OCI-LY7 (cell line): ENCODE measurements at regions not wholly inside any gene's neighbourhood (a gene's known extent, or its start where the extent isn't known, plus 50 kb on each side); places are given as distances from the start of the nearest gene placed in this dataset.

Source experiments
- BruUV-seq: library from RNA; stranded (reverse); fragments of 400-500 nt; replicated peaks from 2 replicates; lab custom pipeline; 2021; lab: Mats Ljungman, UMichigan
- CTCF ChIA-PET: fragments of 300-600 bp; sonication (Branson Sonifier 250); formaldehyde crosslinking; loops from one replicate; lab custom pipeline; 2022; ENCODE audit warnings: antibody characterized with exemption; ENCODE audit not compliant: unreplicated experiment; lab: Charles Lee
- POLR2A ChIA-PET: fragments of 300-600 bp; sonication (Branson Sonifier 250); formaldehyde crosslinking; loops from one replicate; lab custom pipeline; 2022; ENCODE audit warnings: antibody characterized with exemption; lab: Charles Lee
- DNase-seq: peaks from one replicate; pipeline ENCODE4 v3.0.0-alpha.2; 2015; ENCODE audit warnings: low spot score
- H2AFZ ChIP-seq: fragments of 200-600 bp; sonication (generic), shearing (Covaris generic); 2 replicates; pipeline ENCODE4 v1.6.1; 2014; ENCODE audit warnings: mild to moderate bottlenecking, antibody characterized with exemption, low read length, moderate library complexity
- H3K27ac ChIP-seq: fragments of 200-600 bp; sonication (generic); 2 replicates; pipeline ENCODE4 v1.5.1; 2014; ENCODE audit warnings: mixed run types, low read depth, mild to moderate bottlenecking, moderate library complexity, low read length, inconsistent platforms; ENCODE audit not compliant: poor library complexity, severe bottlenecking
- H3K36me3 ChIP-seq: fragments of 200-600 bp; sonication (generic); 2 replicates; pipeline ENCODE4 v1.6.1; 2014; ENCODE audit warnings: mild to moderate bottlenecking, antibody characterized with exemption, low read length, moderate library complexity, mixed read lengths; ENCODE audit not compliant: insufficient read depth
- H3K4me1 ChIP-seq: fragments of 200-600 bp; sonication (generic); 2 replicates; pipeline ENCODE4 v1.5.1; 2014; ENCODE audit warnings: mild to moderate bottlenecking, low read length; ENCODE audit not compliant: insufficient read depth, poor library complexity, severe bottlenecking
- H3K4me2 ChIP-seq: fragments of 200-600 bp; sonication (generic); 2 replicates; pipeline ENCODE4 v1.6.1; 2014; ENCODE audit warnings: mild to moderate bottlenecking, low read length
- H3K4me3 ChIP-seq: fragments of 200-600 bp; sonication (generic); 2 replicates; pipeline ENCODE4 v1.5.1; 2014; ENCODE audit warnings: mild to moderate bottlenecking, low read depth, low read length; ENCODE audit not compliant: poor library complexity, severe bottlenecking
- H3K79me2 ChIP-seq: fragments of 200-600 bp; sonication (generic); 2 replicates; pipeline ENCODE4 v1.6.1; 2016; ENCODE audit warnings: low read depth, mild to moderate bottlenecking, low read length, moderate library complexity, mixed read lengths; ENCODE audit not compliant: insufficient read depth
- H3K9me2 ChIP-seq: fragments of 200-600 bp; sonication (generic); 2 replicates; pipeline ENCODE4 v1.6.1; 2016; ENCODE audit warnings: mild to moderate bottlenecking, low read length, mixed read lengths; ENCODE audit not compliant: insufficient read depth
- H3K9me3 ChIP-seq: fragments of 200-600 bp; sonication (generic); 2 replicates; pipeline ENCODE4 v1.6.1; 2014; ENCODE audit warnings: mild to moderate bottlenecking, mixed run types, low read length, mixed read lengths
- H4K20me1 ChIP-seq: fragments of 200-600 bp; sonication (generic); 2 replicates; pipeline ENCODE4 v1.6.1; 2014; ENCODE audit warnings: mild to moderate bottlenecking, antibody characterized with exemption, low read length, moderate library complexity, mixed read lengths; ENCODE audit not compliant: insufficient read depth
- CTCF ChIP-seq: fragments of 200-600 bp; sonication (generic); conservative IDR thresholded peaks from 2 replicates; pipeline ENCODE4 v1.5.1; 2014; ENCODE audit warnings: mild to moderate bottlenecking, antibody characterized with exemption, low read length, moderate library complexity, mixed read lengths
- EZH2phosphoT487 ChIP-seq: fragments of 200-600 bp; sonication (generic); IDR thresholded peaks from 2 replicates; pipeline ENCODE4 v1.6.1; 2018; ENCODE audit warnings: low read depth, borderline replicate concordance, mild to moderate bottlenecking, mixed run types, antibody characterized with exemption, low read length, moderate library complexity, mixed read lengths
- intact Hi-C: fragments of 100-400 bp; cut with micrococcal nuclease; formaldehyde crosslinking; loops from one replicate; pipeline ENCODE4 v1.10.0; 2022; ENCODE audit not compliant: unreplicated experiment

- Histone ChIP-seq H3K79me2 (no peaks in the 10 kb centered on the region), H3K36me3 (no peaks in the 10 kb centered on the region), H3K9me3 (no peaks in the 10 kb centered on the region), H3K4me1 (no peaks in the 10 kb centered on the region), H4K20me1 (no peaks in the 10 kb centered on the region), H2AFZ (no peak overlapping the region), H3K27ac (no peak overlapping the region), H3K4me2 (no peak overlapping the region), H3K4me3 (no peak overlapping the region), H3K9me2 (no peaks in the 10 kb centered on the region)
- ChIA-PET CTCF (no interaction called here), POLR2A (no interaction called here)
- DNase-seq: no peak
- TF ChIP-seq EZH2phosphoT487: no peak
- TF ChIP-seq CTCF: no peak
- intact Hi-C loops: no loop called here
- no TSS peak for BruUV-seq
Observed at GRCh38 chr12:90331821-90332220, 623.2 kb downstream of the CCER1 start.

GRCh38 chr12:90331262-90331661 lies 622.6 kb upstream of the ATP2B1 start:
- TF ChIP-seq CTCF: no peak
- no peak for TF ChIP-seq EZH2phosphoT487
- H3K4me2 ChIP-seq: no peak overlapping the region
- CTCF ChIA-PET: no interaction called here

GRCh38 chr12:90327793-90328743 lies 619.4 kb upstream of the ATP2B1 start:
- no peak overlapping the region for H3K4me3 ChIP-seq
- no peaks in the 10 kb centered on the region for H3K9me3 ChIP-seq
- no peak overlapping the region for H2AFZ ChIP-seq
- ChIA-PET POLR2A (interaction anchor here (0.7 to 1.0 kb wide), 3 partner anchors 11 to 841 kb away, joined by 3 read pairs; no protein-coding TSS in a partner anchor), CTCF (no interaction called here)
- H3K4me1 ChIP-seq: no peaks in the 10 kb centered on the region
- no peaks in the 10 kb centered on the region for H3K79me2 ChIP-seq
- BruUV-seq: no TSS peak
- H3K4me2 ChIP-seq: no peak overlapping the region
- intact Hi-C loops: no loop called here
- TF ChIP-seq CTCF (no peak), EZH2phosphoT487 (no peak)
- DNase-seq: no peak
- H3K36me3 ChIP-seq: no peaks in the 10 kb centered on the region
- H4K20me1 ChIP-seq: no peaks in the 10 kb centered on the region
- H3K27ac ChIP-seq: no peak overlapping the region
- H3K9me2 ChIP-seq: no peaks in the 10 kb centered on the region

More at GRCh38 chr12:90331262-90331661, 622.6 kb upstream of the ATP2B1 start:
- no peaks in the 10 kb centered on the region for H3K36me3 ChIP-seq
- no peaks in the 10 kb centered on the region for H3K4me1 ChIP-seq
- POLR2A ChIA-PET: interaction anchor here (0.7 kb wide), 1 partner anchor 189 kb away, joined by 3 read pairs; no protein-coding TSS in a partner anchor
- no TSS peak for BruUV-seq
- H3K9me3 ChIP-seq: no peaks in the 10 kb centered on the region
- H3K9me2 ChIP-seq: no peaks in the 10 kb centered on the region
- no peaks in the 10 kb centered on the region for H3K79me2 ChIP-seq
- H2AFZ ChIP-seq: no peak overlapping the region
- no peak overlapping the region for H3K4me3 ChIP-seq
- DNase-seq: no peak
- H4K20me1 ChIP-seq: no peaks in the 10 kb centered on the region
- intact Hi-C loops: no loop called here
- no peak overlapping the region for H3K27ac ChIP-seq
